Adrenal gland (tissue), 9 donors: ENCODE measurements at regions not wholly inside any gene's neighbourhood (a gene's known extent, or its start where the extent isn't known, plus 50 kb on each side); places are given as distances from the start of the nearest gene placed in this dataset.

Experiments used
- DNase-seq, 7 donors: peaks; one replicate each; pipeline ENCODE4 v3.0.0-alpha.2; 2019 to 2020
- H3K27ac ChIP-seq, 5 donors: fragments of 200-600 bp; sonication (generic) in 4 of 5; 1 replicate in 3 of 5; 2 replicates in 2 of 5; pipeline versions ENCODE4 v1.5.1 to v1.8.0; 2016 to 2020; ENCODE audit warnings: mild to moderate bottlenecking in 1 of 5
- H3K27me3 ChIP-seq: fragments of 200-600 bp; 2 replicates; pipeline ENCODE4 v1.8.0; 2021
- H3K36me3 ChIP-seq, 2 donors: fragments of 200-600 bp; replicated peaks in 1 of 2; 1 replicate in 1 of 2; 2 replicates in 1 of 2; pipeline versions ENCODE4 v1.5.1 to v1.8.0; 2018 to 2022
- H3K4me1 ChIP-seq, 2 donors: fragments of 200-600 bp; replicated peaks in 1 of 2; 1 replicate in 1 of 2; 2 replicates in 1 of 2; pipeline versions ENCODE4 v1.5.1 to v1.8.0; 2018 to 2021
- H3K4me3 ChIP-seq, 4 donors: fragments of 200-600 bp; sonication (generic) in 3 of 4; one replicate each; pipeline ENCODE4 v1.5.1; 2016 to 2018
- H3K9me3 ChIP-seq, 3 donors: fragments of 200-600 bp; sonication (generic) in 1 of 3; replicated peaks in 1 of 3; 1 replicate in 2 of 3; 2 replicates in 1 of 3; pipeline versions ENCODE4 v1.5.1 to v1.8.0; 2016 to 2021
- POLR2A ChIP-seq, 2 donors: fragments of 450-650 bp; IDR thresholded peaks; one replicate each; pipeline ENCODE4 v1.6.1; 2017; ENCODE audit warnings: antibody characterized with exemption in 2 of 2, mild to moderate bottlenecking in 2 of 2, moderate library complexity in 1 of 2
- WGBS, 4 donors: extraction: QIAGEN DNeasy Blood & Tissue Kit in 2 of 4; methylation state at CpG; one replicate each; pipeline versions ENCODE4 v1.1.5 to v1.1.7; 2013 to 2017; 5-methylcytosine and 5-hydroxymethylcytosine counted together
- intact Hi-C, 2 donors: fragments of 100-400 bp; cut with DNase I; formaldehyde crosslinking; loops; one replicate each; pipeline versions ENCODE4 v1.14.1 to v1.15.0; 2022 to 2023
- TF ChIP-seq, protein P1 (sequence below), 6 experiments: fragments of 450-650 bp in 4 of 6; fragments of 200-600 bp in 2 of 6; sonication (generic) in 1 of 6; IDR thresholded peaks; 1 replicate in 5 of 6; 2 replicates in 1 of 6; pipeline versions ENCODE4 v1.5.1 to v1.8.0; 2016 to 2021; ENCODE audit warnings: antibody characterized with exemption in 6 of 6, mild to moderate bottlenecking in 2 of 6, moderate library complexity in 1 of 6
- donor health status: healthy with polysubstance abuse.
- donor health status: Bipolar disorder and iron deficiency.
- donor health status: DM: yes; HTN: yes; CAD: no.
- donor health status: DM: no; HTN: no; CAD: no.
- donor health status: DM: no; HTN: no; CAD: no.

DNA sequence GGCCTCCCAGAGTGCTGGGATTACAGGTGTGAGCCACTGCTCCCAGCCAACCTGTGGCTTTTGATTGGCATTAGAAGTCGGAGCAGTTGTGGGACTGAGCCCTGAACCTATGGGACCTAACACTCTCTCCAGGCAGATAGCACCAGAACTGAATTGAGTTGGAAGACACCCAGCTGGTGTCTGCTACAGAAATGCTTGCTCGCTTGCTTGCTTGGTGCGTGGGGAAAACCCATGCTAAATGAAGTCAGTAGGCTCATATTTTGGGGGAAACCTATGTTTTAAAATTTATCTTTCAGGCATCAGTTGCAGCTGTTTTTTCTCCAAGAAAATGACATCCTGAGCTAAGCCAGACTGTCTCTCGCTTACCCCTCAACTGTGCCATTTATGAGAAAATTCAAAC lies 158.5 kb upstream of the RFC3 start:
- TF ChIP-seq, protein P1, sequence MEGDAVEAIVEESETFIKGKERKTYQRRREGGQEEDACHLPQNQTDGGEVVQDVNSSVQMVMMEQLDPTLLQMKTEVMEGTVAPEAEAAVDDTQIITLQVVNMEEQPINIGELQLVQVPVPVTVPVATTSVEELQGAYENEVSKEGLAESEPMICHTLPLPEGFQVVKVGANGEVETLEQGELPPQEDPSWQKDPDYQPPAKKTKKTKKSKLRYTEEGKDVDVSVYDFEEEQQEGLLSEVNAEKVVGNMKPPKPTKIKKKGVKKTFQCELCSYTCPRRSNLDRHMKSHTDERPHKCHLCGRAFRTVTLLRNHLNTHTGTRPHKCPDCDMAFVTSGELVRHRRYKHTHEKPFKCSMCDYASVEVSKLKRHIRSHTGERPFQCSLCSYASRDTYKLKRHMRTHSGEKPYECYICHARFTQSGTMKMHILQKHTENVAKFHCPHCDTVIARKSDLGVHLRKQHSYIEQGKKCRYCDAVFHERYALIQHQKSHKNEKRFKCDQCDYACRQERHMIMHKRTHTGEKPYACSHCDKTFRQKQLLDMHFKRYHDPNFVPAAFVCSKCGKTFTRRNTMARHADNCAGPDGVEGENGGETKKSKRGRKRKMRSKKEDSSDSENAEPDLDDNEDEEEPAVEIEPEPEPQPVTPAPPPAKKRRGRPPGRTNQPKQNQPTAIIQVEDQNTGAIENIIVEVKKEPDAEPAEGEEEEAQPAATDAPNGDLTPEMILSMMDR (IDR thresholded peaks at IDR 0.05): no peak
- no peak for TF ChIP-seq POLR2A (IDR thresholded peaks at IDR 0.05)
- Histone ChIP-seq H3K27ac (no peak overlapping the region), H3K9me3 (no peaks in the 10 kb centered on the region), H3K27me3 (no peaks in the 10 kb centered on the region), H3K36me3 (no peaks in the 10 kb centered on the region), H3K4me3 (no peak overlapping the region), H3K4me1 (peaks cover 0 to 7% of the 10 kb centered on the region in 2 donors)
- intact Hi-C loops: no loop called here
- no peak for DNase-seq
- 66 to 86% (median 69%) methylated on average over 4 of the region's 4 CpGs for WGBS, 4 donors

DNA sequence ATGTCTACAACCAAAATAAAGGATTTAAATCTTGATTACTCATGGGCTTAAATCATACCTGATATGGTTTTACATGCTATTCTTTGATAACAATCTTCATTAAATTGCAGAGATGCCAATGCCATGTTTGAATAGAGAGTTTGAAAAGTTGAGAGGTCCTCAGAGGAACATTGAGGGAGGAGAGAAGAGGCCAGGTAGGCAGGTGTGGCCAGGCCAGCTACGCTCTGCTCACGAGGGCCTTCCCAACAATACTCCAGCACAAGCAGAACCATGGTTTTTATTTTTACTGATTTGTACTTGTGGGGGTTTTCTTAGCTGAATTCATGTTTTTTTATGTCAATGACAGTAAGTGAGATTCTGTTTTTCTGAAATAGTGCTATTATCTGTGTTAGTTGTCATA lies 158.1 kb upstream of the RFC3 start:
- no peak overlapping the region for H3K27ac ChIP-seq
- no peak overlapping the region for H3K4me3 ChIP-seq
- H3K4me1 ChIP-seq: peaks cover 0 to 7% of the 10 kb centered on the region in 2 donors
- DNase-seq: no peak
- 95 to 100% (median 98%) methylated on average over 2 of the region's 2 CpGs for WGBS, 4 donors
- H3K27me3 ChIP-seq: no peaks in the 10 kb centered on the region
- TF ChIP-seq, protein P1 (IDR thresholded peaks at IDR 0.05): no peak
- TF ChIP-seq POLR2A (IDR thresholded peaks at IDR 0.05): no peak
- no peaks in the 10 kb centered on the region for H3K9me3 ChIP-seq
- intact Hi-C loops: no loop called here
- H3K36me3 ChIP-seq: no peaks in the 10 kb centered on the region

DNA sequence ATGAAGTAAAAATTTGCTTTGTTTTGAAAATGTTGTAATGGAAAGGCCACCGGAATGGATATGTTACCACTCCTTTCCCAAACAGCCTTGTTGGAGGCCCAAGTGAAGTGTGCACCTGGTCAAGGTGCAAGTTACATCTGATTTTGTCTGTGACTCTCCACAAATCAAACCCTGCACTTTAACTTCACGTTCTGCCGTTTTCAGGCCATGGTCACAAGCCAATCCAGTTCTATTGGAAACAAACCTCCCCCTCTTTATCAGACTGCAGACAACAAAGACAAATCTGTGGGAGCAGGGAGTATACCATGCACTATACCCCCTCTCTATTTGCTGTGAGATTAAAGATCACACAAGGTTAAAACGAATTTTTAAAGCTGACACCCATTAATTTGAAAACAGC lies 155.6 kb upstream of the RFC3 start:
- Histone ChIP-seq H3K27me3 (no peaks in the 10 kb centered on the region), H3K9me3 (no peaks in the 10 kb centered on the region), H3K27ac (no peak overlapping the region), H3K4me1 (peaks cover 0 to 7% of the 10 kb centered on the region in 2 donors), H3K36me3 (no peaks in the 10 kb centered on the region), H3K4me3 (no peak overlapping the region)
- TF ChIP-seq, protein P1 (IDR thresholded peaks at IDR 0.05): no peak
- no peak for TF ChIP-seq POLR2A (IDR thresholded peaks at IDR 0.05)
- DNase-seq: no peak
- WGBS, 4 donors: 63 to 76% (median 69%) methylated on average over 4 of the region's 4 CpGs
- intact Hi-C loops: no loop called here

- Histone ChIP-seq H3K4me3 (no peak overlapping the region), H3K9me3 (no peaks in the 10 kb centered on the region), H3K27ac (no peak overlapping the region), H3K36me3 (no peaks in the 10 kb centered on the region), H3K4me1 (peaks cover 0 to 3% of the 10 kb centered on the region in 2 donors), H3K27me3 (no peaks in the 10 kb centered on the region)
- no peak for DNase-seq
- TF ChIP-seq POLR2A (IDR thresholded peaks at IDR 0.05): no peak
- TF ChIP-seq, protein P1 (IDR thresholded peaks at IDR 0.05): no peak
- 81 to 89% (median 81%) methylated on average over 4 of the region's 4 CpGs for WGBS, 4 donors
- intact Hi-C loops: no loop called here
These were observed 152.2 kb upstream of the RFC3 start for GRCh38 chr13:33665626-33666175.
